ENCODE measurements at regions not wholly inside any gene's neighbourhood (a gene's known extent, or its start where the extent isn't known, plus 50 kb on each side); places are given as distances from the start of the nearest gene placed in this dataset.
A peak's percentile ranks its signal among the peaks of the same experiment; 100 is the strongest.
"Not testable (repeated sequence)": the region's sequence is repeated elsewhere in the genome, so short reads cannot be mapped to it uniquely, and the experiment has no call there.

GRCh38 chr20:41786158-41786557 lies 168.0 kb upstream of the CHD6 start:
- no peak for DNase-seq

- no peak for DNase-seq
These were observed 166.2 kb upstream of the CHD6 start for GRCh38 chr20:41784209-41784958.

GRCh38 chr20:41783423-41784208 lies 165.4 kb upstream of the CHD6 start:
- DNase-seq = no peak

- DNase-seq = no peak
These were observed 164.7 kb upstream of the CHD6 start for GRCh38 chr20:41782730-41783406.

- DNase-seq = no peak
These were observed 164.1 kb upstream of the CHD6 start for GRCh38 chr20:41782255-41782654.

- DNase-seq = no peak
These were observed 158.2 kb upstream of the CHD6 start for GRCh38 chr20:41776421-41776820.

- DNase-seq = no peak
These were observed 156.1 kb upstream of the CHD6 start for GRCh38 chr20:41774291-41774690.

- no peak for DNase-seq
These were observed 152.8 kb upstream of the CHD6 start for GRCh38 chr20:41770965-41771364.

GRCh38 chr20:41770427-41770826 lies 152.2 kb upstream of the CHD6 start:
- DNase-seq = no peak

GRCh38 chr20:41769592-41770018 lies 151.4 kb upstream of the CHD6 start:
- DNase-seq = no peak

GRCh38 chr20:41750137-41750536 lies 132.0 kb upstream of the CHD6 start:
- DNase-seq = no peak

- DNase-seq = no peak
These were observed 130.8 kb upstream of the CHD6 start for GRCh38 chr20:41748756-41749582.

GRCh38 chr20:41748051-41748450 lies 129.9 kb upstream of the CHD6 start:
- DNase-seq = no peak

GRCh38 chr20:41747226-41747625 lies 129.0 kb upstream of the CHD6 start:
- no peak for DNase-seq

- DNase-seq = no peak
These were observed 128.5 kb upstream of the CHD6 start for GRCh38 chr20:41746635-41747034.

- peak in 34 of 56 donors; percentile 7 to 67 (median 22) for DNase-seq
These were observed 120.5 kb upstream of the CHD6 start for GRCh38 chr20:41738604-41739206.

GRCh38 chr20:41735949-41736348 lies 117.8 kb upstream of the CHD6 start:
- no peak for DNase-seq

- peak in 12 of 56 donors; percentile 1 to 34 (median 6) for DNase-seq
These were observed 116.3 kb upstream of the CHD6 start for GRCh38 chr20:41734506-41734945.

GRCh38 chr20:41733151-41733550 lies 115.0 kb upstream of the CHD6 start:
- no peak for DNase-seq

GRCh38 chr20:41731198-41731597 lies 113.0 kb upstream of the CHD6 start:
- not testable (repeated sequence) for DNase-seq

- DNase-seq = not testable (repeated sequence)
These were observed 109.5 kb upstream of the CHD6 start for GRCh38 chr20:41727681-41728080.

Data from amygdala (tissue), 56 donors.